ENCODE measurements at regions not wholly inside any gene's neighbourhood (a gene's known extent, or its start where the extent isn't known, plus 50 kb on each side); places are given as distances from the start of the nearest gene placed in this dataset.

- H3K9ac ChIP-seq (ENCODE audit: low read length), result no peak overlapping the region
- H3K27me3 ChIP-seq (replicated peaks in 1 of 4; ENCODE audit: control extremely low read depth in 1 of 4, control insufficient read depth in 3 of 4, insufficient read depth in 4 of 4, low read length in 3 of 4), result no peaks in the 10 kb centered on the region
- H2AFZ ChIP-seq (ENCODE audit: insufficient read depth, low read depth, low read length, poor library complexity, severe bottlenecking), result no peak overlapping the region
- H3K27ac Mint-ChIP-seq, result no peak overlapping the region
- H3K27me3 Mint-ChIP-seq, result peaks cover 7% of the 10 kb centered on the region
- no peaks in the 10 kb centered on the region for H3K4me1 Mint-ChIP-seq
- TF ChIP-seq EZH2 (IDR thresholded peaks at IDR 0.05; ENCODE audit: borderline replicate concordance, insufficient read depth, low read depth, low read length, poor library complexity, severe bottlenecking), result no peak
- TF ChIP-seq CTCF (IDR thresholded peaks at IDR 0.05), result no peak
- no peaks in the 10 kb centered on the region for H3K79me2 ChIP-seq (ENCODE audit: control insufficient read depth, insufficient read depth, low read length)
- H4K20me1 ChIP-seq (ENCODE audit: control insufficient read depth, insufficient read depth, low read length, poor library complexity, severe bottlenecking), result no peaks in the 10 kb centered on the region
- H3K4me2 ChIP-seq (replicated peaks; ENCODE audit: low read depth, low read length, poor library complexity, severe bottlenecking), result no peak overlapping the region
- CTCF ChIA-PET, result no interaction called here
- H3K27ac ChIP-seq (ENCODE audit: low read length in 2 of 2), result no peak overlapping the region
- POLR2A ChIA-PET, result no interaction called here
- H3K36me3 ChIP-seq (replicated peaks in 1 of 2; ENCODE audit: control extremely low read depth in 1 of 2, control insufficient read depth in 1 of 2, extremely low read depth in 1 of 2, insufficient read depth in 2 of 2, low read length in 1 of 2), result no peaks in the 10 kb centered on the region
- H3K4me1 ChIP-seq (ENCODE audit: control insufficient read depth in 2 of 2, insufficient read depth in 2 of 2, low read length in 2 of 2), result no peaks in the 10 kb centered on the region
- intact Hi-C loops (cut with micrococcal nuclease), result no loop called here
- ATAC-seq (ENCODE audit: low read depth), result no peak
- H3K4me3 Mint-ChIP-seq, result no peak overlapping the region
- no peaks in the 10 kb centered on the region for H3K9me3 Mint-ChIP-seq (ENCODE audit: insufficient read depth)
- no CpG with 5 or more reads among the region's 2 CpGs for WGBS (ENCODE audit: insufficient coverage)
- no peak for DNase-seq
- H3K9me3 ChIP-seq (ENCODE audit: control extremely low read depth in 1 of 3, control insufficient read depth in 2 of 3, insufficient read depth in 1 of 3, low read length in 2 of 3), result no peaks in the 10 kb centered on the region
- no peak overlapping the region for H3K4me3 ChIP-seq (ENCODE audit: control extremely low read depth in 1 of 5, extremely low read depth in 1 of 5, insufficient read depth in 1 of 5, low read depth in 2 of 5, low read length in 4 of 5)
These were observed 180.7 kb upstream of the STARD13 start for GRCh38 chr13:33466262-33466661.

GRCh38 chr13:33467556-33467955 lies 182.0 kb upstream of the STARD13 start:
- H3K4me1 Mint-ChIP-seq, result no peaks in the 10 kb centered on the region
- intact Hi-C loops (cut with micrococcal nuclease), result no loop called here
- Histone ChIP-seq H3K4me1 (ENCODE audit: control insufficient read depth in 2 of 2, insufficient read depth in 2 of 2, low read length in 2 of 2) (no peaks in the 10 kb centered on the region), H3K9ac (ENCODE audit: low read length) (no peak overlapping the region), H3K27me3 (replicated peaks in 1 of 4; ENCODE audit: control extremely low read depth in 1 of 4, control insufficient read depth in 3 of 4, insufficient read depth in 4 of 4, low read length in 3 of 4) (no peaks in the 10 kb centered on the region), H2AFZ (ENCODE audit: insufficient read depth, low read depth, low read length, poor library complexity, severe bottlenecking) (no peak overlapping the region), H4K20me1 (ENCODE audit: control insufficient read depth, insufficient read depth, low read length, poor library complexity, severe bottlenecking) (no peaks in the 10 kb centered on the region), H3K4me3 (ENCODE audit: control extremely low read depth in 1 of 5, extremely low read depth in 1 of 5, insufficient read depth in 1 of 5, low read depth in 2 of 5, low read length in 4 of 5) (no peak overlapping the region), H3K36me3 (replicated peaks in 1 of 2; ENCODE audit: control extremely low read depth in 1 of 2, control insufficient read depth in 1 of 2, extremely low read depth in 1 of 2, insufficient read depth in 2 of 2, low read length in 1 of 2) (no peaks in the 10 kb centered on the region), H3K27ac (ENCODE audit: low read length in 2 of 2) (no peak overlapping the region), H3K9me3 (ENCODE audit: control extremely low read depth in 1 of 3, control insufficient read depth in 2 of 3, insufficient read depth in 1 of 3, low read length in 2 of 3) (no peaks in the 10 kb centered on the region), H3K4me2 (replicated peaks; ENCODE audit: low read depth, low read length, poor library complexity, severe bottlenecking) (no peak overlapping the region), H3K79me2 (ENCODE audit: control insufficient read depth, insufficient read depth, low read length) (no peaks in the 10 kb centered on the region)
- WGBS (ENCODE audit: insufficient coverage), result 100% methylated on average over 1 of the region's 3 CpGs
- ChIA-PET CTCF (no interaction called here), POLR2A (no interaction called here)
- TF ChIP-seq CTCF (IDR thresholded peaks at IDR 0.05) (no peak), EZH2 (IDR thresholded peaks at IDR 0.05; ENCODE audit: borderline replicate concordance, insufficient read depth, low read depth, low read length, poor library complexity, severe bottlenecking) (no peak)
- H3K9me3 Mint-ChIP-seq (ENCODE audit: insufficient read depth), result no peaks in the 10 kb centered on the region
- H3K4me3 Mint-ChIP-seq, result no peak overlapping the region
- H3K27ac Mint-ChIP-seq, result no peak overlapping the region
- H3K27me3 Mint-ChIP-seq, result peaks cover 7% of the 10 kb centered on the region
- DNase-seq, result no peak
- ATAC-seq (ENCODE audit: low read depth), result no peak

All from B cell (primary cell).